ENCODE measurements at regions not wholly inside any gene's neighbourhood (a gene's known extent, or its start where the extent isn't known, plus 50 kb on each side); places are given as distances from the start of the nearest gene placed in this dataset.

DNA sequence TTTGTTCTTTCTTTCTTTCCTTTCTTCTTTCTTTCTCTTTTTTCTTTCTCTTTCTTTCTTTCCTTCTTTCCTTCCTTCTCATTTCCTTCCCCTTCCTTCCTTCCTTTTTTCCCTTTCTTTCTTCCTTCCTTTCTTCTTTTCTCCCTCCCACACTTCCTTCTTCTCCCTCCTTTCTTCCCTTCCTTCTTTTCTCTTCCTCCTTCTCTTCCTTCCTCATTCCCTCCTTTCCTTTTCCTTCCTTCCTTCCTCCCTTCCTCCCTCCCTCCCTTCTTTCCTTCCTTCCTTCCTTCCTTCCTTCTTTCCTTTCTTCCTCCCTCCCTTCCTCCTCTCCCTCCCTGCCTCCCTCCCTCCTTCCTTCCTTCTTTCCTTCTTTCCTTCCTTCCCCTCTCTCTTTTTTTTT, 755.7 kb upstream of the GRM7 start:
- TF ChIP-seq GATA2 (IDR thresholded peaks at IDR 0.05; ENCODE audit: low read depth, low read length) (no peak), GATA3 (IDR thresholded peaks at IDR 0.05; ENCODE audit: low read depth, low read length) (no peak)
